CD4-positive, alpha-beta memory T cell (primary cell): ENCODE measurements at regions not wholly inside any gene's neighbourhood (a gene's known extent, or its start where the extent isn't known, plus 50 kb on each side); places are given as distances from the start of the nearest gene placed in this dataset.
"Not testable (repeated sequence)": the region's sequence is repeated elsewhere in the genome, so short reads cannot be mapped to it uniquely, and the experiment has no call there.

Source experiments
- CTCF ChIA-PET: fragments of 350-600 bp; sonication (Branson Sonifier 250); formaldehyde crosslinking; loops from one replicate; lab custom pipeline; 2021; ENCODE audit warnings: inconsistent platforms; ENCODE audit not compliant: partially characterized antibody; lab: Charles Lee
- POLR2A ChIA-PET: fragments of 350-600 bp; sonication (Branson Sonifier 250); formaldehyde crosslinking; loops from one replicate; lab custom pipeline; 2021; ENCODE audit not compliant: partially characterized antibody; lab: Charles Lee
- DNase-seq, 5 donors: peaks; one replicate each; pipeline versions ENCODE4 v3.0.0 to v3.0.0-alpha.2; 2020 to 2022; ENCODE audit warnings: mixed read lengths in 1 of 5
- H3K27ac ChIP-seq: one replicate; pipeline ENCODE4 v1.7.0; 2013; ENCODE audit warnings: low read depth, low read length
- H3K27me3 ChIP-seq: 2 replicates; pipeline ENCODE4 v1.7.0; 2013; ENCODE audit warnings: mild to moderate bottlenecking, low read length, moderate library complexity; ENCODE audit not compliant: insufficient read depth
- H3K36me3 ChIP-seq: 2 replicates; pipeline ENCODE4 v1.7.0; 2013; ENCODE audit warnings: mild to moderate bottlenecking, low read length, moderate library complexity; ENCODE audit not compliant: insufficient read depth
- H3K4me1 ChIP-seq: 2 replicates; pipeline ENCODE4 v1.7.0; 2013; ENCODE audit warnings: mild to moderate bottlenecking, low read length, moderate library complexity; ENCODE audit not compliant: insufficient read depth
- H3K4me3 ChIP-seq, 2 donors: one replicate each; pipeline ENCODE4 v1.7.0; 2013; ENCODE audit warnings: low read length in 2 of 2, mild to moderate bottlenecking in 1 of 2
- H3K9me3 ChIP-seq, 2 donors: one replicate each; pipeline ENCODE4 v1.7.0; 2013; ENCODE audit warnings: low read length in 2 of 2, control low read depth in 1 of 2; ENCODE audit not compliant: control insufficient read depth in 1 of 2
- H3K27ac Mint-ChIP-seq, 7 donors: one replicate each; pipeline ENCODE4 v1.8.0; 2020 to 2021; ENCODE audit warnings: mixed read lengths in 7 of 7, mild to moderate bottlenecking in 6 of 7, inconsistent platforms in 3 of 7, moderate library complexity in 3 of 7
- H3K27me3 Mint-ChIP-seq, 2 donors: one replicate each; pipeline ENCODE4 v1.8.0; 2020 to 2021; ENCODE audit warnings: mixed read lengths in 2 of 2
- H3K36me3 Mint-ChIP-seq, 2 donors: one replicate each; pipeline ENCODE4 v1.8.0; 2020 to 2021; ENCODE audit warnings: mixed read lengths in 2 of 2, inconsistent platforms in 1 of 2, mild to moderate bottlenecking in 1 of 2
- H3K4me1 Mint-ChIP-seq, 4 donors: one replicate each; pipeline ENCODE4 v1.8.0; 2020 to 2021; ENCODE audit warnings: mixed read lengths in 4 of 4, mild to moderate bottlenecking in 1 of 4
- H3K4me3 Mint-ChIP-seq, 8 donors: one replicate each; pipeline ENCODE4 v1.8.0; 2020 to 2021; ENCODE audit warnings: mixed read lengths in 8 of 8, mild to moderate bottlenecking in 7 of 8, moderate library complexity in 6 of 8, inconsistent platforms in 3 of 8
- H3K9me3 Mint-ChIP-seq, 8 donors: one replicate each; pipeline ENCODE4 v1.8.0; 2020 to 2021; ENCODE audit warnings: mixed read lengths in 8 of 8, mild to moderate bottlenecking in 5 of 8, inconsistent platforms in 3 of 8, moderate library complexity in 1 of 8
- intact Hi-C: fragments of 100-400 bp; cut with micrococcal nuclease; formaldehyde crosslinking; loops from one replicate; pipeline ENCODE4 v1.15.1; 2023

GRCh38 chr4:170169699-170170098 is 79.9 kb upstream of the AADAT start:
- no peaks in the 10 kb centered on the region for H3K27me3 Mint-ChIP-seq
- no peak overlapping the region for H3K27ac ChIP-seq
- CTCF ChIA-PET, result no interaction called here
- no peaks in the 10 kb centered on the region for H3K4me1 ChIP-seq
- no peak overlapping the region for H3K4me3 ChIP-seq
- no peak for DNase-seq
- no peaks in the 10 kb centered on the region for H3K9me3 ChIP-seq
- H3K27me3 ChIP-seq, result no peaks in the 10 kb centered on the region
- H3K27ac Mint-ChIP-seq, result no peak overlapping the region
- intact Hi-C loops, result no loop called here
- peaks cover 0 to 10% (median 0%) of the 10 kb centered on the region in 8 donors for H3K9me3 Mint-ChIP-seq
- H3K36me3 ChIP-seq, result no peaks in the 10 kb centered on the region
- no peaks in the 10 kb centered on the region for H3K36me3 Mint-ChIP-seq
- POLR2A ChIA-PET, result no interaction called here
- H3K4me1 Mint-ChIP-seq, result no peaks in the 10 kb centered on the region
- H3K4me3 Mint-ChIP-seq, result no peak overlapping the region

- H3K27ac Mint-ChIP-seq, result no peak overlapping the region
- POLR2A ChIA-PET, result no interaction called here
- no peaks in the 10 kb centered on the region for H3K9me3 ChIP-seq
Measured at GRCh38 chr4:170167678-170168077, 77.9 kb upstream of the AADAT start.

GRCh38 chr4:170166193-170166592 is 76.4 kb upstream of the AADAT start:
- CTCF ChIA-PET, H3K36me3 ChIP-seq, POLR2A ChIA-PET, DNase-seq, H3K27me3 Mint-ChIP-seq, H3K4me1 ChIP-seq, H3K27ac Mint-ChIP-seq, H3K27ac ChIP-seq, H3K36me3 Mint-ChIP-seq, H3K9me3 ChIP-seq, H3K4me1 Mint-ChIP-seq, H3K27me3 ChIP-seq, H3K4me3 ChIP-seq, intact Hi-C loops, H3K4me3 Mint-ChIP-seq: not testable (repeated sequence)
- peaks cover 0 to 15% (median 0%) of the 10 kb centered on the region in 8 donors for H3K9me3 Mint-ChIP-seq

More at GRCh38 chr4:170167678-170168077, 77.9 kb upstream of the AADAT start:
- no peaks in the 10 kb centered on the region for H3K4me1 Mint-ChIP-seq
- intact Hi-C loops, result no loop called here
- no peak for DNase-seq
- H3K4me3 ChIP-seq, result no peak overlapping the region
- no peak overlapping the region for H3K27ac ChIP-seq
- peaks cover 0 to 15% (median 0%) of the 10 kb centered on the region in 8 donors for H3K9me3 Mint-ChIP-seq
- H3K27me3 Mint-ChIP-seq, result peaks cover 0 to 1% of the 10 kb centered on the region in 2 donors
- H3K4me1 ChIP-seq, result no peaks in the 10 kb centered on the region
- no peaks in the 10 kb centered on the region for H3K27me3 ChIP-seq
- H3K36me3 Mint-ChIP-seq, result no peaks in the 10 kb centered on the region
- CTCF ChIA-PET, result no interaction called here
- no peaks in the 10 kb centered on the region for H3K36me3 ChIP-seq
- H3K4me3 Mint-ChIP-seq, result no peak overlapping the region

GRCh38 chr4:170162416-170162815 is 72.7 kb upstream of the AADAT start:
- peaks cover 0 to 18% (median 3%) of the 10 kb centered on the region in 8 donors for H3K9me3 Mint-ChIP-seq

GRCh38 chr4:170157670-170158069 is 67.9 kb upstream of the AADAT start:
- POLR2A ChIA-PET, result no interaction called here

More at GRCh38 chr4:170162416-170162815, 72.7 kb upstream of the AADAT start:
- no peaks in the 10 kb centered on the region for H3K4me1 Mint-ChIP-seq
- H3K27me3 Mint-ChIP-seq, result peaks cover 0 to 1% of the 10 kb centered on the region in 2 donors
- no peak overlapping the region for H3K27ac ChIP-seq
- H3K36me3 Mint-ChIP-seq, result no peaks in the 10 kb centered on the region
- intact Hi-C loops, result no loop called here
- no peaks in the 10 kb centered on the region for H3K36me3 ChIP-seq
- ChIA-PET CTCF (no interaction called here), POLR2A (no interaction called here)
- no peak overlapping the region for H3K4me3 ChIP-seq
- no peaks in the 10 kb centered on the region for H3K27me3 ChIP-seq
- H3K4me1 ChIP-seq, result no peaks in the 10 kb centered on the region
- H3K9me3 ChIP-seq, result no peaks in the 10 kb centered on the region
- no peak overlapping the region for H3K27ac Mint-ChIP-seq
- no peak for DNase-seq
- no peak overlapping the region for H3K4me3 Mint-ChIP-seq

GRCh38 chr4:170145120-170145519 is 55.4 kb upstream of the AADAT start:
- Mint-ChIP-seq H3K4me3 (no peak overlapping the region), H3K27me3 (no peaks in the 10 kb centered on the region), H3K9me3 (no peaks in the 10 kb centered on the region), H3K36me3 (no peaks in the 10 kb centered on the region), H3K27ac (no peak overlapping the region), H3K4me1 (no peaks in the 10 kb centered on the region)
- no peak overlapping the region for H3K4me3 ChIP-seq
- no peaks in the 10 kb centered on the region for H3K4me1 ChIP-seq
- intact Hi-C loops, result no loop called here
- no peak overlapping the region for H3K27ac ChIP-seq
- DNase-seq, result no peak
- H3K9me3 ChIP-seq, result no peaks in the 10 kb centered on the region
- ChIA-PET POLR2A (no interaction called here), CTCF (interaction anchor here (1.4 kb wide), 1 partner anchor 8 kb away, joined by 4 read pairs; no protein-coding TSS in a partner anchor)
- no peaks in the 10 kb centered on the region for H3K27me3 ChIP-seq
- no peaks in the 10 kb centered on the region for H3K36me3 ChIP-seq

More at GRCh38 chr4:170157670-170158069, 67.9 kb upstream of the AADAT start:
- Mint-ChIP-seq H3K27me3 (peaks cover 0 to 2% of the 10 kb centered on the region in 2 donors), H3K27ac (no peak overlapping the region), H3K9me3 (peaks cover 0 to 15% (median 9%) of the 10 kb centered on the region in 8 donors), H3K4me1 (no peaks in the 10 kb centered on the region), H3K4me3 (no peak overlapping the region), H3K36me3 (no peaks in the 10 kb centered on the region)
- CTCF ChIA-PET, result no interaction called here
- no peaks in the 10 kb centered on the region for H3K27me3 ChIP-seq
- DNase-seq, result no peak
- H3K4me1 ChIP-seq, result no peaks in the 10 kb centered on the region
- no peak overlapping the region for H3K4me3 ChIP-seq
- H3K36me3 ChIP-seq, result no peaks in the 10 kb centered on the region
- no peak overlapping the region for H3K27ac ChIP-seq
- no peaks in the 10 kb centered on the region for H3K9me3 ChIP-seq
- intact Hi-C loops, result no loop called here

DNA sequence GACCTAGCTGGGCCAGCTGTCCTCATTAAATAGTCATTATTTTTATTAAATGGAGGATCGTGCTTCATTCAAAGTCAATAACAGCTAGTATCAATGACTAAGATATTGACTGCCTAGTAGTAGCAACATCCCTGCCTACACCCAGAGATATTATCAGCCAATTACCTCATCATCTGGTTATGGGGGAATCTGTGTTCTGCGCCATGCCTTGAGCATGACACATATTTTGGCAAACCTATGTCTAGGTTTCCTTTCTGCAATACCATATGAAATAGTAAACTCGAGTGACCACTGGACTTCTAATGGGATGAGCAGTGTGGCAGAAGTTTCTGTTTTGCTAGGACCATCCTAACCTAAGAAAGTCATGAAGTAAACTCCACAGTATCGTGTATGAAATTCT is 50.0 kb upstream of the AADAT start:
- Histone ChIP-seq H3K4me3 (no peak overlapping the region), H3K27me3 (no peaks in the 10 kb centered on the region), H3K27ac (no peak overlapping the region), H3K9me3 (no peaks in the 10 kb centered on the region), H3K36me3 (no peaks in the 10 kb centered on the region), H3K4me1 (no peaks in the 10 kb centered on the region)
- intact Hi-C loops, result no loop called here
- no peak overlapping the region for H3K27ac Mint-ChIP-seq
- DNase-seq, result no peak
- H3K9me3 Mint-ChIP-seq, result peaks cover 0 to 5% (median 0%) of the 10 kb centered on the region in 8 donors
- peaks cover 0 to 6% (median 4%) of the 10 kb centered on the region in 4 donors for H3K4me1 Mint-ChIP-seq
- no peaks in the 10 kb centered on the region for H3K36me3 Mint-ChIP-seq
- CTCF ChIA-PET, result no interaction called here
- H3K27me3 Mint-ChIP-seq, result peaks cover 0 to 5% of the 10 kb centered on the region in 2 donors
- no peak overlapping the region for H3K4me3 Mint-ChIP-seq
- POLR2A ChIA-PET, result no interaction called here
